WERI-Rb-1 (cell line): ENCODE measurements at regions not wholly inside any gene's neighbourhood (a gene's known extent, or its start where the extent isn't known, plus 50 kb on each side); places are given as distances from the start of the nearest gene placed in this dataset.

Source experiments
- DNase-seq: peaks from one replicate; pipeline ENCODE4 v3.0.0-alpha.2; 2020
- H3K27ac ChIP-seq: fragments of 250-450 bp; sonication (Bioruptor Pico); 2 replicates; pipeline ENCODE4 v1.5.1; 2020; ENCODE audit warnings: mild to moderate bottlenecking, moderate library complexity
- H3K27me3 ChIP-seq: fragments of 250-450 bp; sonication (Bioruptor Pico); 2 replicates; pipeline ENCODE4 v1.5.1; 2021; ENCODE audit warnings: mild to moderate bottlenecking, low read depth, moderate library complexity; ENCODE audit not compliant: insufficient read depth, severe bottlenecking
- H3K36me3 ChIP-seq: fragments of 250-450 bp; sonication (Bioruptor Pico); 2 replicates; pipeline ENCODE4 v1.5.1; 2020; ENCODE audit warnings: mild to moderate bottlenecking, moderate library complexity
- H3K4me3 ChIP-seq: 2 replicates; pipeline ENCODE4 v1.5.1; 2011; ENCODE audit warnings: low read depth, mild to moderate bottlenecking, control low read depth, low read length
- H3K9me3 ChIP-seq: fragments of 250-450 bp; sonication (Bioruptor Pico); 2 replicates; pipeline ENCODE4 v1.5.1; 2021; ENCODE audit warnings: mild to moderate bottlenecking, moderate library complexity; ENCODE audit not compliant: severe bottlenecking
- CTCF ChIP-seq: IDR thresholded peaks from 2 replicates; pipeline ENCODE4 v1.5.1; 2011; ENCODE audit warnings: low read depth, mild to moderate bottlenecking, control low read depth, inconsistent platforms, low read length

GRCh38 chr5:57693488-57694305 lies 211.1 kb upstream of the ACTBL2 start:
- Histone ChIP-seq H3K27ac (no peak overlapping the region), H3K27me3 (no peaks in the 10 kb centered on the region), H3K4me3 (no peak overlapping the region), H3K9me3 (no peaks in the 10 kb centered on the region), H3K36me3 (no peaks in the 10 kb centered on the region)
- TF ChIP-seq CTCF: no peak
- DNase-seq: no peak

- H3K36me3 ChIP-seq: no peaks in the 10 kb centered on the region
- peak; percentile 36 for DNase-seq
- no peak overlapping the region for H3K27ac ChIP-seq
- no peaks in the 10 kb centered on the region for H3K9me3 ChIP-seq
- no peak for TF ChIP-seq CTCF
- no peaks in the 10 kb centered on the region for H3K27me3 ChIP-seq
- H3K4me3 ChIP-seq: no peak overlapping the region
Observed at GRCh38 chr5:57692582-57693487, 210.2 kb upstream of the ACTBL2 start.

- no peak overlapping the region for H3K4me3 ChIP-seq
- no peak for DNase-seq
- H3K27ac ChIP-seq: no peak overlapping the region
- no peak for TF ChIP-seq CTCF
- H3K36me3 ChIP-seq: no peaks in the 10 kb centered on the region
- H3K27me3 ChIP-seq: no peaks in the 10 kb centered on the region
- no peaks in the 10 kb centered on the region for H3K9me3 ChIP-seq
Observed at GRCh38 chr5:57690724-57691123, 208.1 kb upstream of the ACTBL2 start.

GRCh38 chr5:57687596-57687995 lies 205.0 kb upstream of the ACTBL2 start:
- no peak for TF ChIP-seq CTCF

GRCh38 chr5:57685516-57686255 lies 203.1 kb upstream of the ACTBL2 start:
- Histone ChIP-seq H3K36me3 (no peaks in the 10 kb centered on the region), H3K9me3 (no peaks in the 10 kb centered on the region), H3K4me3 (no peak overlapping the region), H3K27me3 (no peaks in the 10 kb centered on the region), H3K27ac (no peak overlapping the region)
- peak; percentile 18 for DNase-seq
- TF ChIP-seq CTCF: no peak

More at GRCh38 chr5:57687596-57687995, 205.0 kb upstream of the ACTBL2 start:
- no peaks in the 10 kb centered on the region for H3K9me3 ChIP-seq
- no peaks in the 10 kb centered on the region for H3K27me3 ChIP-seq
- no peak for DNase-seq
- H3K36me3 ChIP-seq: no peaks in the 10 kb centered on the region
- H3K27ac ChIP-seq: no peak overlapping the region
- no peak overlapping the region for H3K4me3 ChIP-seq
